LHCN-M2 (cell line): ENCODE measurements at regions not wholly inside any gene's neighbourhood (a gene's known extent, or its start where the extent isn't known, plus 50 kb on each side); places are given as distances from the start of the nearest gene placed in this dataset.
A peak's percentile ranks its signal among the peaks of the same experiment; 100 is the strongest.
"Not testable (repeated sequence)": the region's sequence is repeated elsewhere in the genome, so short reads cannot be mapped to it uniquely, and the experiment has no call there.

Source experiments
- DNase-seq: peaks from one replicate; pipeline ENCODE4 v3.0.0-alpha.2; 2012; ENCODE audit warnings: low read depth

DNA sequence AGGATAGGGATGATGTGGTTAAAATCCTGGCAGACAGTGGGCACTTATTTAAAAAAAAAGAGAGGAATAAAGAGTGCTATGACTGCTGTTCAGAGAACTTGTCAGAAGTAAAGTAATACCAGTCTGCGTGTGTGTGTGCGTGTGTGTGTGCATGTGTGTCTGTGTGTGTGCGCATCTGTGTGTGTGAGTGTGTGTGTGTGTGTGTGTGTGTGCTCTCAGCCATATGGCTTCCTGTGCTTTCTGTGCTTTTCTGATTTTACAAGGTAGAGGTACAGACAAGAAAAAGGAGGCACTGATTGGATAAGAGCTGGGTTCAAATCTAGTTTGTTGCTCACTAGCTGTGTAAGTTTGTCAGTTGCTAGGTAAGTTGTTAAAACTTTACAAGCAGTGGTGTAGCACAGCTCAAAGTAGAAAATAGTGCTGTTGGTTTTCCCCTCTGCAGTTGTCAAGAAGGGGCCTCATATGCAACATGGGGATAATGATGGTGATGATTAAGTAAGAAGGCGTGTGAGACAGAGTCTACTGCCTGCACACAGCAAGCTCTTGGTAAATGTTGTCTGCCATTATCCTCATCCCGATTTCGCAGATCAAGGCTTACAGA, 155.3 kb upstream of the ZNF217 start:
- peak; percentile 68 for DNase-seq

DNA sequence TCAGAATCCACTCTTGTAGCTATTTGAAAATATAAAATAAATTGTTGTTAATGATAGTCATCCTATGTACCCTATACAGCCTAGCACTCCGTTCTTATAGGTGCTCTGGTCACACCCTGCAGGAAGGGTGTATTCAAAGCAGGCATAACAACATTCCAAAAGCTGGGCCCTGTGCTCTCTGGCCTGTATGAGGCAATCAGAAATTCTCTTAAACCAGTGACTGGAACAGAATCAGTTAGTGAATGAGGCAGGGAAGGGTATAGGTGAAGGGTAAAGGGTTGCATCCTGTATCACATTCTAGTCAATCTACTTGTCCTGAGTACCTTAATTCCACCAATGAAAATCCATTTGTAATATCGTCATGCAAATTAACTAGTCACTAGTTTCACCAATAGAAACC, 154.5 kb upstream of the ZNF217 start:
- DNase-seq, result no peak

DNA sequence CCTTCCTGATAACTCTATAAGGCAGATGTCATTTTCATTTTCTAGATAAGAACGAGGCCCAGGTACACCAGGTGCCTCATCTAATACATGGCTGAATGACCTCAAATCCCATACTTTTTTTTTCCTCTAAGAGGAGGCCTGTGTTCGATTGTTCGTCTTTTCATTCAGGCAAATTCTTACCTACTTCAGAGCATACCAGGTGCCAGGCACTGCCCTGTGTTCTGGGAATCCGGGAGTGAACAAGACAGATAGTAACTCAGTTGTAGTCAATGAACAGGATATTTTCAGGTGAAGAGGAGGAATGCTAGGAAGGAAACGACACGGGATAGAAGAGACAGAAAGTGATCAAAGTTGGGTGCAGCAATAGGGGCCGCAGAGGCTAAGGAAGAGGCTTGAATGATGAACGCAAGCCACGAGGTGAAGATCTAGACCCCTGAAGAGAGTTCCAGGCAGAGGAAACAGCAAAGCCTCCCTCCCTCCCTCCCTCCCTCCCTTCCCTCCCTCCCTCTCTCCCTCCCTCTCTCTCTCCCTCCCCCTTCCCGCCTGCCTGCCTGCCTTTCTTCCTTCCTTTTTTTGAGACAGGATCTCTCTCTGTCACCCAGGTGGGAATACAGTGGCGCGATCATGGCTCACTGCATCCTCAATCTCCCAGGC, 150.1 kb upstream of the ZNF217 start:
- no peak for DNase-seq

DNA sequence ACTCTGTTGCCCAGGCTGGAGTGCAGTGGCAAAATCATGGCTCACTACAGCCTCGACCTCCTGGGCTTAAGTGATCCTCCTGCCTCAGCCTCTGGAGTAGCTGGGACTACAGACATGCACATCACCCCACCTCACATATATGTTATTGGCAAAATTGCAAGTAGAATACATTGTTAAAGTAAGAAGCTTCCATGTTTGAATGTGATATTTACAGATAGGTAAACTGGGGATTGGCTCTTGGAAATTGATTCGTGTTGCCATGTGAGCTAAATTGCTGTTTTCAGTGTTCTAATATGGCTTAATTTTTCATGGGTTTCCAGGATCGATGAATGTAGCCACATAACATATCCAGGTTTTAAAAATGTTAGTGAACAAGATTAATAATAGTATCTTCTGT, 149.0 kb upstream of the ZNF217 start:
- no peak for DNase-seq

DNA sequence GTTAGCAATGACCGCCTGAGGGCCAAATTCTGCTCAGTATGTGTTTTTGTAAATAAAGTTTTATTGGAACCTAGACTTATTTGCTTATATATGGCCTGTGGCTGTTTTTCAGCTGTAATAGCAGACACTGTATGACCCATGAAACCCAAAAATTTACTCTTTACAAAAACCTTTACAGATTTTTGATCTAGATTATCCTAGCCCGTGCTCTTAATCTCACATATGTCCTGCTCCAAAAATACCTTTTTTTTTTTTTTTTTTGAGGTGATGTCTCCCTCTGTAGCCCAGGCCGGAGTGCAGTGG, 148.0 kb upstream of the ZNF217 start:
- DNase-seq, result no peak

DNA sequence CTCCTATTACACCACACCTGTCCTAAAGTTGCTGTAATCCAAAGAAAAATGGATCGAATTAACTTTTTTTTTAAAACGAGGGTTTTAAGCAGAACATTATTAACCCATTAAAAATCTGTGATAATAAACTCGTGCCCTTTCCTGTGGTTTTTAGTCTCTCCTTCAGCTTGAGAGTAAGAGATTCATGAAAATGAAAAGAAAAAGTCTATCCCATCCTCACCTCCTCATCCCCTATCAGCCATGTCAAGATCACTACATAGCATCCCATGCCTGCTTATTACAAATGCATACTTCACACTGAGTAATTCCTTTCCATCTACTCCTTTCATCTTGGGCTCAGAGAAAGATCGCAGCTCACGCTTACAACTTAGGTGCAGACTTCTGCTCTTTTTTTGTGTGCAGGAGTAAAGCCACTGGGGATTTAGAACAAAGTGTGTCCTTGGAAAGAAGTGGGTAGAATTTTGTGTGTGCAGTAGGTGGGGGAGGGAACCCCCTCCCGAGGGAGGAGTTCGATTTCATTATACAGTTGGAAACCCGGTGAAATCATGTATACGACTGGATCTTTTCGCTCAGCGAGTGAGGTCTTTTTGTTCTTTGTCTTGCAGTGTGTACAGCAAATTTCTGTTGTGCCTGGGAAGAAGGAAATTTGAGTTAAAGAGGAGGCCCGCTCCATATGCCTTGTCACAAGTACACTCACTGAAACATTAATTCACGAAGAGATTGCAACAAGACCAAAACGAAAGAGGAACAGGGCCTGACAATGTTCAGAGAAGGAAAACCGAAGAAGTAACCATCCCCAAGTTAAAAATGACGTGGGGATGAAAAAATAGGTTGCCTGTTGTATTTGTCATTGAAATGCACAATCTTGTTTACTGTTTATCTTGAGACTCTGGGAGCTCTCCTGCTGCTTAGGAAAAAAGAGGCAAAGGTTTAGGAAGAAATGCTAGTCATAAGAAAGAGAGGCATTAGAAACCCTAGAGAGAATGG, 146.5 kb upstream of the ZNF217 start:
- no peak for DNase-seq

DNA sequence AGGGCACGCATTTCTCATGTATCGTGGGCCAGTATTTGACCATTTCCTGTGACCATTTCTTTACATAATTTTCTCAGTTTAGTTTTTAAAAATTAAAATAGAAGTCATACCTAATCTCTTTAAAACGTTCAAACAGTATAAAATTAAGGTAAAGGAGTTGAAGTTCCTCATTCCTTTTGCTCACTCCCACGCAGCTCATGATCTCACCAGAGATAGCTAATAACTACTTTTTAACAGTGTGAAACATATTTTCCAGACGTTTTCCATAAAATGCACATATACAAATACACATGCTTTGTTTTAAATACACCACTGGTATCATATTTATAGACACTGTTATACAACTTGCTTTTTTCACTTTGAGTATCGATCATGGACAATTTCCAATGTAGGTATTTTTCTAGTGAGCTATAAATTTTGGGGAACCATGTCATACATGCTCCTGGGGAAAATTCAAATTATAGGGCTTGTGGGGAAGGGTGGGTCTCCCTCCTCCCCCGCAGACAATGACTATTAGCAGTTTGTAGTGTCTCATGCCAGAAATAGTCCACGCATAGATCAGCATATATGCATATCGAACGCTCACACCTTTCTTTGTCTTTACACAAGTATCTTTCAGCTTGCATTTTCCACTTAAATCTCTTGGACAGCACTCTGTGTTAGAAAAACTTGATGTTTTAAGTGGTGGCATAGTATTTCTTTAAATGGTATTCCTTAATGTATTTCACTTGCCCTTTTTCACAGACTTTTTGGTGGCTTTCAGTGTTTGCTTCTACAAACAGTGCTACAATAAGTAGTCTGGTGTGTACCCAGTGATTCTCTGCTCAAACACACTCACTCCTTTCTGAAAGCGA, 145.5 kb upstream of the ZNF217 start:
- peak; percentile 15 for DNase-seq

DNA sequence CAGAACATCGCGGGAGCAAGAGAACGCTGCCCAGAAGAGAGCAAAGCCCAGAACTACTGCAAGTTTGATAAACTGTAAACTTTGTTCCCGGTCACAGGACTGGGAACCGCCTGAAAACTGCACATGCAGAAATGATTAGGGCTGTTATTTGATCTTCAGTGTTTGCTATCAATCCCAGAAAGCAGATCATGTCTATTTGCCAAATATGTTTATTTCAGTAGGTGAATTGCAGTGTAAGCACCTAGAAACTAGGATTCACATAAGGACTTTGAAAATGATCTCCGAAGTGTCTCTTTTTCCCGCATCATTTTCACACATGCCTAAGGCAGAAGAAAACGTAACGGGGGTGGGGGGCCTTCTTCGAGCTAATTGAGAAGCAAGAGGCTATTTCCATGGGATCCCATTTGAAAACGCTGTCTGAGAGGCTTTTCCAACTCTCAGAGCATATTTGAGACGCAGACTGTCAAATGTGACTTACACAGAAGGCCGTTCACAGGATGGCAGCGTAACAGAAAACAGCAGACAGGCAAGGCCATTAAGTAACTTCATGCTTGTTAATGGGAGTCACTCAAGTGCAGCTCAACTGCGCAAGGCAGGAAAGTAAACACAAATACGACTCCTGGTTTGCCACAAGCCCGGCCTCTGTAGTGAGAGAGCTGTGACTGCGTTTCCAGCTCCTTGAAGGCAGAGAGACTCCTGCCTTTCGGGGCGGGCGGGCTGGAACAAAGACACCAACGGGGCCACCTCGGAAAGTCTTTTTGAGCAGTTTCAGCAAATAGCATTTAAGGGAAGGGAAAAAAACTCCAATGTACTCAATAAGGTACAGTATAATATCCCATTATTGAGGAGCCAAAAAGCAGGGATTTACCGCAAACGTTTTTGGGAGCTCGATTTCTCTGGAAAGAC, 144.7 kb upstream of the ZNF217 start:
- peak; percentile 93 for DNase-seq

DNA sequence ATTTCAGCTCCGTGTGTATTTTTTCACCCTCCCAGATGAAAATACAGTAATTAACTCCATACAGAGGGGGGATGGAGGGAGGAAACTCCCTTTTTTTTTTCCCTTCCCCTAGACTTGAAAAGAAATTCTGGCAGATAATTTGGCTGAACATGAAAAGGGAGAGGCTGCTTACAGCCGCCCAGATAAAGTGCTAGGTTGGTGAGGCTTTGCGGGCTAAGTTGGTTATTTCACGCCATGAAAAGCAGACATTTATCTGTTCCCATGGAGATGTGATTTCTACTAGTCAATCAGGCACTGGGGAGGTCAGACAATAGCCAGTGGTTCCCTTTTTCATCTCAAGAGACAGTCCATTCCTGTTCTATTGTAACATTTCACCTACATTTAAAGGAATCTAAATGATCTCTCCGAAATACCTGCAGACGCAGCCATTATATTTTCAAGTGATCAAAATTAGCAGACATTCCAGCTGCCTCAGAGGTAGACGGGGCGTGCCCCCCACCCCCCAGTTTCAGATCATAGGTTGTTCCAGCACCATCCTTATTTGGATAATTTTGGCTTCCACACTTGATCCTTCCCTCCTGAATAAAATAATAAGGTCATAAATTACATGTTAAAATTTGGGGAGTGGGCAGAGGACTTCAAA, 143.9 kb upstream of the ZNF217 start:
- no peak for DNase-seq

DNA sequence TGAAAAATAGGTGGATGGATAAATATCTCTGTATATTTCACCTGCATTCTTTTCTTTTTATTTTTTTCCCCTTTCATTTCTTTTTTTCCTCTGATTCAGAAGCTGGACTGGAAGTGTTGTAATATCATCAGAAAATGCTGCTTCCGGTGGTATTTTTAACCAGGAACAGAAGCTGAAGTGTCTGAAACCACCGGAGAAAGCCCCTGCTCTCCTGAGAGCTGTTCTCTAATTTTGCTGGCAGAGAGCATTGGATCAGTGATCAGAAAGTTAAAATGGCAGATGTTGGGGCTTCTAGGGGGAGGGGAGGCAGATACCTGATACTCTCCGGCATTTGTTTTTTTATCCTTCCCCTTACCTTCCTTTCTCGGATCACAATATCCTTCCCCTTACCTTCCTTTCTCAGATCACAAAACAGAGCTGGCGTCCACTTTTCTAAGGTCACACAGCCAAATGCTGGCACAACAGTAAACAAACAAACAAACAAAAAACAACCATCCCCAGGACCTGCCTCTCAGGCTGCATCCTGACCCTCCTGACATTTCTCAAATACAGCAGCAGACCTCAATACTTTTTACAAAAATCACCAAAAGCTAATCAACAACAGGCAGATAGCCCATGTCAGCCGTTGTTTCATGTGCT, 143.2 kb upstream of the ZNF217 start:
- DNase-seq, result peak; percentile 51

DNA sequence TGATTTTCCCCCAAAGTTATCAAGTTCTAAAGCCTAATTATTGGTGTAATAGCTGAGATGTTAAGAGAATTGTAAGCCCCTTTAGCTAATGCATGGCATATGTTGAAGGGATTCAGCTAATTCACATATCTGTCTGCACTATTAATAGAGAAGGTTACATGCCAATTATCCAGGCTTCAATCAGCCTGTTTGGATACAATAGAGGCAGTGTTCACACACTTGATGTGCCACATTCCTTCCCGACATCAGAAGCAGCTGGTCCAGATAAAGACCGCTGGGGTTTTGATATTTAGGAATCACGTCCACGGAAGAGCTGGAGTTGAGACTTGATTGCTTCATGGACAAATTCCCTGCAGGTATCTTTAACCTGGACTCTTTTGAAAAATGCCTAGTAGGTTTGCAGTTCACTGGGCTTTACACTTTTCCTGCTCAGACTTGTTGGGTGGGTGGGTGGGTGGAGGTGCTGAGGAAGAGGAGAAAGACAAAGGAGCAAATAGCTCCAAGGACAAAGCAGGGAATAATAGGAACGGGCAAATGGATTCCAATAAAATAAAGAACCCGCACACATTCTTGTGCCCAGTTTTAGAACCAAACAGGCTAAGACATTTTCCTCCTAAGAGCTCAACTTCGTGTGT, 142.6 kb upstream of the ZNF217 start:
- DNase-seq, result peak; percentile 51

DNA sequence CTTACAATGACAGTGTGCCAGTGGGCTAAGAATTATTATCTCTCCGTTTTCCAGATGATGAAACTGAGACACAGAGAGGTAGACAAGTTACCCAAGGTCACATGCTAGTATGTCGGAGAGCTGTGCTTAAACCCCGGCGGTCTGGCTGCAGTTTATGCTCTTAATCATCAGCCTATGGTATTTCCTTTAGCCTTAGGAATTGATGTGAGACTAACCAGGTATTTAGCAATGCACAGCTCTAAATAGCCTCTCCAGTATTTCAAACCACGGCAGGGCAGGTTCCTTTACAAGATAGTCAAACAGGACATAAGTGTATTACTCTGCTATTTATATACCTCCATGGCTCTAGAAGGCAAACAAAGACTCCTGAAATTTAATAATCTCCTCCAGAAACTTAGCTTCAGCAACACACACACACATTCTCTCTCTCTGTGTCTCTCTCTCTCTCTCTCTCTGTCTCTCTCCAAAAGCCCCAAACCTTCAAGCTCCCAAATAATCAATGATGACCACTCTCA, 142.0 kb upstream of the ZNF217 start:
- peak; percentile 80 for DNase-seq

DNA sequence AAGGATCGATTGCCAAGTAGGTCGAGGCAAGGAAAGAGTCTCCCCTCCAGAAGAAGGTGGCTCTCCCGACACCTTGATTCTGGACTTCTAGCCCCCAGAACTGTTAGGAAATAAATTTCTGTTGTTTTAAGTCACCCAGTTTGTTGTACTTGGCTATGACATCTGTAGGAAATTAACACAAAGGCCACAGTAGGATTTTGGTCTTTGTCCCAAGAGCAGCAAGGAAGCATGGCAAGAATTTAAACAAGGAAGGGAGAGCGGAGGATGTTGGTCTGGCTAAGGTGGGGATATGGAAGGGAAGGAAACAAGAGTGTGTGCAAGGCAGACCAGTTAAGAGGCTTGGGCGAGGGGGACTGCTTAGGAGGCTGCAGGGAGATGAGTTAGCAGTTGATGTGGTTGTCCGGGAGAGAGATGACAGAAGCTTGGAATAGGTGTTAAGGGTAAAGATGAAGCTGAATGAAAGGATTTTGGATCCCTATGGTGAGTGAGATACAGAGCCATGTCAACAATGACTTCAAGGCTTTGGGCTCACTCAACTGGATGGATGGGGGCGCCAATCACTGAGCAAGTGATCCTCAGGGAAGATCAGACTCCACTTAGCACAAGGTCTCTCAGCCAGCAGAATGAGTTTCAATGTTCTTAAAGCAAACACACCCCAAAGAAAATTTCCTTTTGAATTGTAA, 140.5 kb upstream of the ZNF217 start:
- no peak for DNase-seq

DNA sequence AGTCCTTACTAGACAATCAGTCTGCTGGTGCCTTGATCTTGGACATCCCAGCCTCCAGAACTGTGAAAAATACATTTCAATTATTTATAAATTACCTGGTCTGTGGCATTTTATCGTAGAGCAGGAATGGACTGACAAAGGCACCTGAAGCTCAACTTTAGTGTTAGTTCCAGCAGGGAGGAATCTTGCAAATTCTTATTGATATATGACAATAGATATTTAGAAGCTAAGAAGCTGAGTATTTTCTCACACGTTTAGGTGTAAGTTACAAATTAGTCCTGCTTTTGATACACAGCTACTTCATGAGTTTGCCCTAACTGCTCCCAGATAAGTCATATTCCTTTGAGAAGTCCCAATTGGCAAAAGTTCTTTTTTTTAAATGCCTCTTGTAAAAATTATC, 138.0 kb upstream of the ZNF217 start:
- no peak for DNase-seq

DNA sequence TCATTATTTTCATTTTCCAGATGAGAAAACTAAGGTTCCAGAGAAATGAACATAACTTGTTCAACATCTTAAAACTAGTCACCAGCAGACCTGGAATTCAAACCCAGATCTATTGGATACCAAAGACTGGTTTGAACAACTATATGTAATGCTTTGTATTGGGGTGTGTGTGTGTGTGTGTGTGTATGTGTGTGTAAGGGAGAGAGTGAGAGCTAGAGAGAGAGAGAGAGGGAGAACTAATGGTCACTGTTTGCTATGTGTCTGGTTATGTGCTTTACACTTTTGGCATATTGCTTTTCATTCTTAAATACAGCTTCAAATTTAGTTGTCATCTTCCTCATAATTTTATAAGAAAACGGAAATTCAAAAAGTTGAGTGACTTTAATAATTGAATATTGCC, 134.7 kb upstream of the ZNF217 start:
- DNase-seq, result no peak

DNA sequence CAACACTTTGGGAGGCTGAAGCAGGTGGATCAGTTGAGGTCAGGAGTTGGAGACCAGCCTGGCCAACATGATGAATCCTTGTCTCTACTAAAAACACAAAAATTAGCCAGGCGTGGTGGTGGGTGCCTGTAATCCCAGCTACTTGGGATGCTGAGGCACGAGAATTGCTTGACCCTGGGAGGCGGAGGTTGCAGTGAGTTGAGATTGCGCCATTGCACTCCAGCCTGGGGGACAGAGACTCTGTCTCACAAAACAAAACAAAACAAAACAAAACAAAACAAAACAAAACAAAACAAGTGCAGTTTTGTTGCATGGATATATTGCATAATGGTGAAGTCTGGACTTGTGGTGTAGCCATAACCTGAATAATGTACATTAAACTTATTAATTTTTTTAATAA, 133.6 kb upstream of the ZNF217 start:
- DNase-seq, result not testable (repeated sequence)

DNA sequence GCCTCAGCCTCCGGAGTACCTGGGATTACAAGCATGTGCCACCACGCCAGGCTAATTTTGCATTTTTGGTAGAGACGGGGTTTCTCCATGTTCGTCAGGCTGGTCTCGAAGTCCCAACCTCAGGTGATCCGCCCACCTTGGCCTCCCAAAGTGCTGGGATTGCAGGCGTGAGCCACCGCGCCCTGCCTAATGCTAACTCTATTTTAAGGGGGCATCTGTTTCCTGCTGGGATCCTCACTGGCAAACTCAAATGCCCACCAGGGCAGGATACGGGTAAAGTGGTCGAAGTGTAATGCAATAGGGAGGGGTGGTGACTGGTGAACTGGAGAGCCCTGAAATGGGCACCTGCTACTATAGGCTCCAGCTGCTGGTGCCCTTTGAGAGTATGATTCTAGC, 131.9 kb upstream of the ZNF217 start:
- no peak for DNase-seq

DNA sequence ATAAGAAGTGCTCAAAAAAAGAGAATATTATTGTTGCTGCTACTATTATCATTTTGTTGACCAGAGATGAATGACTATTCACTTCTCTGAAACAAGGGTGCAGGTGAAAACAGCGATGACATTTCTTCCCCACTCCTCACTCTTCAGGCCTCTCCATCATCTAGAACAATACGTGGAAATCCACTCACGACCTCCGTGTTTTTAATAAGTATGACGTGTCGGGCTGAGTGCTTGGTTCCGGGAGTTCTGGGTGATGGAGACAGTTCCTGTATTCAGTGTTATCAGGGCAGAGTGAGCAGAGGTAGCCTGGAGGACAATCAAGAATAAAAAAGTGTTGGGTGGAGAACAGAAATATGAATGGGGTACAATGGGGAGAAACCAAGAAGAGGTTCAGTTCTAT, 130.0 kb upstream of the ZNF217 start:
- DNase-seq, result no peak
